Aorta (tissue), 5 donors: ENCODE measurements at regions not wholly inside any gene's neighbourhood (a gene's known extent, or its start where the extent isn't known, plus 50 kb on each side); places are given as distances from the start of the nearest gene placed in this dataset.
A peak's percentile ranks its signal among the peaks of the same experiment; 100 is the strongest.

Experiments
- ATAC-seq: fragments of 200-7000 bp; cut with Tn5 transposase; one replicate; pipeline ENCODE4 v1.9.1; 2022; ENCODE audit warnings: moderate library complexity; ENCODE audit not compliant: low FRiP score
- DNase-seq, 2 donors: peaks; one replicate each; pipeline ENCODE4 v3.0.0-alpha.2; 2020
- H3K27ac ChIP-seq, 2 donors: one replicate each; pipeline ENCODE4 v1.5.1; 2013; ENCODE audit warnings: low read length in 2 of 2, mild to moderate bottlenecking in 2 of 2, moderate library complexity in 2 of 2, control low read depth in 1 of 2, inconsistent platforms in 1 of 2, low read depth in 1 of 2
- H3K27me3 ChIP-seq, 2 donors: one replicate each; pipeline ENCODE4 v1.6.1; 2013; ENCODE audit warnings: control low read depth in 1 of 2, low read length in 1 of 2, mild to moderate bottlenecking in 1 of 2, moderate library complexity in 1 of 2; ENCODE audit not compliant: insufficient read depth in 2 of 2, control insufficient read depth in 1 of 2
- H3K36me3 ChIP-seq, 2 donors: one replicate each; pipeline ENCODE4 v1.6.1; 2013; ENCODE audit warnings: control low read depth in 1 of 2, low read length in 1 of 2, mild to moderate bottlenecking in 1 of 2; ENCODE audit not compliant: insufficient read depth in 2 of 2, control insufficient read depth in 1 of 2
- H3K4me1 ChIP-seq, 2 donors: one replicate each; pipeline ENCODE4 v1.6.1; 2013; ENCODE audit warnings: low read length in 2 of 2, control low read depth in 1 of 2, mild to moderate bottlenecking in 1 of 2, moderate library complexity in 1 of 2; ENCODE audit not compliant: insufficient read depth in 2 of 2, control insufficient read depth in 1 of 2
- H3K4me3 ChIP-seq, 2 donors: one replicate each; pipeline ENCODE4 v1.5.1; 2013; ENCODE audit warnings: low read length in 2 of 2, control low read depth in 1 of 2, mild to moderate bottlenecking in 1 of 2
- H3K9me3 ChIP-seq: one replicate; pipeline ENCODE4 v1.6.1; 2013; ENCODE audit warnings: mild to moderate bottlenecking, low read length; ENCODE audit not compliant: control insufficient read depth
- WGBS, 2 donors: extraction: QIAGEN DNeasy Blood & Tissue Kit; methylation state at CpG; one replicate each; pipeline ENCODE4 v1.1.7; 2013; 5-methylcytosine and 5-hydroxymethylcytosine counted together
- intact Hi-C, 2 donors: fragments of 100-400 bp; cut with DNase I; formaldehyde crosslinking; loops; one replicate each; pipeline versions ENCODE4 v1.14.2 to v1.15.0; 2022
- donor health status: healthy with polysubstance abuse.
- donor health status: Bipolar disorder and iron deficiency.
- donor health status: DM: no; HTN: no; CAD: no.
- donor health status: DM: no; HTN: no; CAD: no.
- donor health status: DM: yes; HTN: yes; CAD: no.

- H3K4me1 ChIP-seq: no peaks in the 10 kb centered on the region
- H3K27me3 ChIP-seq: no peaks in the 10 kb centered on the region
- 66 to 83% methylated on average over 1 of the region's 1 CpG for WGBS, 2 donors
- DNase-seq (no peak), ATAC-seq (no peak)
- H3K4me3 ChIP-seq: no peak overlapping the region
- intact Hi-C loops: no loop called here
- no peaks in the 10 kb centered on the region for H3K9me3 ChIP-seq
- no peaks in the 10 kb centered on the region for H3K36me3 ChIP-seq
- H3K27ac ChIP-seq: no peak overlapping the region
These were observed 95.7 kb downstream of the KCTD12 start for GRCh38 chr13:76790526-76790925.

DNA sequence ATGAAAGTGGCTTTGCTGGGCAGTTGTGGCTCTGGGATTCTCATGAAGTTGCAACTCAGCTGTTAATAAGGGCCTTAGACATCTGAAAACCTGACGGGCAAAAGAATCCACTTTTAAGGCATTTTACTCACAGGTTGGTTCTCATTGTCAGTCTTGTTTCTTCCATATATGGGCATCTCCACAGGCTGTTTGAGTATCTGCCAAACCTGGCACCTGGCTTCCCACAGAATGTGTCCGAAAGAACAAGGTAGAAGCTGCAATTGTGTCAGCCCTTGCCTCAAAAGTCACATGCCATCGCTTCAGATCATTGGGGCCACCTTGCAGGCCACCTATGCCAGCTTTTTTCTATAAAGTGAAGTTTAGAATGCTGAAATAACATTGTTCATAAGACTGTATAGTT, 102.4 kb downstream of the KCTD12 start:
- Histone ChIP-seq H3K4me3 (no peak overlapping the region), H3K9me3 (peaks cover 2% of the 10 kb centered on the region), H3K4me1 (peaks cover 0 to 2% of the 10 kb centered on the region in 2 donors), H3K36me3 (no peaks in the 10 kb centered on the region), H3K27ac (no peak overlapping the region), H3K27me3 (no peaks in the 10 kb centered on the region)
- ATAC-seq (no peak), DNase-seq (no peak)
- 77 to 96% methylated on average over 3 of the region's 3 CpGs for WGBS, 2 donors
- intact Hi-C loops: no loop called here

GRCh38 chr13:76778853-76779252, 107.4 kb downstream of the KCTD12 start:
- Histone ChIP-seq H3K4me1 (peaks cover 1 to 2% of the 10 kb centered on the region in 2 donors), H3K27me3 (no peaks in the 10 kb centered on the region), H3K27ac (no peak overlapping the region), H3K4me3 (no peak overlapping the region), H3K36me3 (no peaks in the 10 kb centered on the region), H3K9me3 (peaks cover 1% of the 10 kb centered on the region)
- no peak for DNase-seq
- intact Hi-C loops: no loop called here
- ATAC-seq: no peak

GRCh38 chr13:76777096-76777495, 109.1 kb downstream of the KCTD12 start:
- no peak overlapping the region for H3K27ac ChIP-seq
- no peak for ATAC-seq
- intact Hi-C loops: no loop called here
- H3K4me3 ChIP-seq: no peak overlapping the region
- WGBS, 2 donors: 9 to 14% methylated on average over 1 of the region's 1 CpG
- peaks cover 1 to 2% of the 10 kb centered on the region in 2 donors for H3K4me1 ChIP-seq
- H3K27me3 ChIP-seq: no peaks in the 10 kb centered on the region
- H3K9me3 ChIP-seq: no peaks in the 10 kb centered on the region
- H3K36me3 ChIP-seq: no peaks in the 10 kb centered on the region
- no peak for DNase-seq

- H3K4me1 ChIP-seq: peaks cover 1 to 2% of the 10 kb centered on the region in 2 donors
- no peaks in the 10 kb centered on the region for H3K36me3 ChIP-seq
- DNase-seq (no peak), ATAC-seq (peak; percentile 60)
- no peak overlapping the region for H3K27ac ChIP-seq
- H3K4me3 ChIP-seq: no peak overlapping the region
- H3K27me3 ChIP-seq: no peaks in the 10 kb centered on the region
- intact Hi-C loops: no loop called here
- WGBS, 2 donors: 92 to 93% methylated on average over 3 of the region's 3 CpGs
- H3K9me3 ChIP-seq: no peaks in the 10 kb centered on the region
These were observed 111.0 kb downstream of the KCTD12 start for GRCh38 chr13:76775088-76775740.

- Histone ChIP-seq H3K4me1 (peaks cover 0 to under 1% of the 10 kb centered on the region in 2 donors), H3K27ac (no peak overlapping the region), H3K9me3 (peaks cover under 1% of the 10 kb centered on the region), H3K36me3 (no peaks in the 10 kb centered on the region), H3K27me3 (no peaks in the 10 kb centered on the region), H3K4me3 (no peak overlapping the region)
- peak; percentile 38 for ATAC-seq
- no peak for DNase-seq
- intact Hi-C loops: no loop called here
- 78 to 82% methylated on average over 5 of the region's 5 CpGs for WGBS, 2 donors
These were observed 112.6 kb downstream of the KCTD12 start for GRCh38 chr13:76773448-76774094.

DNA sequence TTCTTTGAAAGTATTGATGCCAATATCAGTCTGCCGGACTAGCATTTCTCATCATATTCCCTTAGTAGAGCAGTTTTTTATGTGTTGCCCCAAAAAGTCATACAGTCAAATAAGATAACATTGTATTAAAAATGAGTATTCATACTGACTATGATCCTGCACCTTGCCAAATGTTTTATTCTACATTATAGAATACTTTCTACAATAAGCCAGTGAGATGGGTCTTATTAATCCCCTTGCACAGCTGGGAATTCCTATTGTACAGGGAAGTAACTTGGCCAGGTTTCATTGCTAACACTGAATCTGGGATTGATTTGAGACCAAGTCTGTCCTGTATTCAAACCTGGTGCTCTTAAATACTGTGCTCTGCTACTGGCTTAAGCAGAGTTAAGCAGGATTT, 114.0 kb downstream of the KCTD12 start:
- Histone ChIP-seq H3K4me3 (no peak overlapping the region), H3K27ac (no peak overlapping the region), H3K27me3 (no peaks in the 10 kb centered on the region), H3K36me3 (no peaks in the 10 kb centered on the region), H3K4me1 (no peaks in the 10 kb centered on the region), H3K9me3 (peaks cover 2% of the 10 kb centered on the region)
- intact Hi-C loops: no loop called here
- no peak for ATAC-seq
- DNase-seq: no peak
- 97 to 99% methylated on average over 1 of the region's 1 CpG for WGBS, 2 donors

GRCh38 chr13:76769271-76769791, 116.9 kb downstream of the KCTD12 start:
- H3K27ac ChIP-seq: no peak overlapping the region
- WGBS, 2 donors: 52 to 58% methylated on average over 4 of the region's 4 CpGs

DNA sequence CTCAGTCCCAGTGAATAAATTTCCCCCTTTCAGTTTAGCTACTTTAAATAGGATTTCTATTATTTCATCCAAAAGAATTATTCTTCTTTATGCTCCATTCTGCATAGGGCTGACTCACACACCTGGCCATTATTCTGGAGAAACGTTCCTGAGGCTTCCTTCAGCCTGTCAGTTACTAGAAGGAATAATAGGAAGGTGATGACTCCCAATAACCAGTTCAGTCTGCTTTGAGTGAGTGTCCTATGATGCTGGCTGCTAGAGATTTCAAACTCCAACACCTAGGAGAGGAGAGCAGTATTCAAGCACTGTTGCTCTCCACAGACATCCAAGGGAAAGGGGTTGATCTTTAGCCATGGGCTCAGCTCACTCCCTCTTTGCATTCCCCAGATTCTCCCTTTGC, 117.8 kb downstream of the KCTD12 start:
- no peak for ATAC-seq
- WGBS, 2 donors: 71 to 80% methylated on average over 1 of the region's 1 CpG
- no peak overlapping the region for H3K4me3 ChIP-seq
- no peaks in the 10 kb centered on the region for H3K36me3 ChIP-seq
- no peaks in the 10 kb centered on the region for H3K27me3 ChIP-seq
- no peaks in the 10 kb centered on the region for H3K4me1 ChIP-seq
- intact Hi-C loops: no loop called here
- peaks cover 2% of the 10 kb centered on the region for H3K9me3 ChIP-seq
- H3K27ac ChIP-seq: no peak overlapping the region
- DNase-seq: no peak

More at GRCh38 chr13:76769271-76769791, 116.9 kb downstream of the KCTD12 start:
- no peaks in the 10 kb centered on the region for H3K36me3 ChIP-seq
- DNase-seq (no peak), ATAC-seq (no peak)
- H3K9me3 ChIP-seq: peaks cover 2% of the 10 kb centered on the region
- H3K4me3 ChIP-seq: no peak overlapping the region
- H3K4me1 ChIP-seq: no peaks in the 10 kb centered on the region
- H3K27me3 ChIP-seq: no peaks in the 10 kb centered on the region
- intact Hi-C loops: no loop called here
